Progenitor cell of endocrine pancreas (in vitro differentiated cells): ENCODE measurements at regions not wholly inside any gene's neighbourhood (a gene's known extent, or its start where the extent isn't known, plus 50 kb on each side); places are given as distances from the start of the nearest gene placed in this dataset.

ENCODE experiments used
- DNase-seq: peaks from one replicate; pipeline ENCODE4 v3.0.0; 2021; ENCODE audit warnings: low spot score; ENCODE audit not compliant: unreplicated experiment
- H3K27ac Mint-ChIP-seq: 2 replicates; pipeline ENCODE4 v1.8.0; 2021; ENCODE audit warnings: mild to moderate bottlenecking, moderate library complexity, mixed read lengths
- H3K27me3 Mint-ChIP-seq: 2 replicates; pipeline ENCODE4 v1.8.0; 2021; ENCODE audit warnings: mixed read lengths
- H3K36me3 Mint-ChIP-seq: 2 replicates; pipeline ENCODE4 v1.8.0; 2022; ENCODE audit warnings: mixed read lengths; ENCODE audit not compliant: insufficient read depth
- H3K4me1 Mint-ChIP-seq: 2 replicates; pipeline ENCODE4 v1.8.0; 2021; ENCODE audit warnings: low read depth, mixed read lengths
- H3K4me3 Mint-ChIP-seq: 2 replicates; pipeline ENCODE4 v1.8.0; 2021; ENCODE audit warnings: low read depth, mild to moderate bottlenecking, moderate library complexity, mixed read lengths
- H3K9me3 Mint-ChIP-seq: 2 replicates; pipeline ENCODE4 v1.8.0; 2021; ENCODE audit warnings: low read depth, mixed read lengths
- CTCF ChIP-seq: fragments of 200-600 bp; sonication (generic); IDR thresholded peaks from one replicate; pipeline ENCODE4 v1.5.0; 2021; ENCODE audit warnings: antibody characterized with exemption, mild to moderate bottlenecking; ENCODE audit not compliant: unreplicated experiment

- TF ChIP-seq CTCF: no peak
- Mint-ChIP-seq H3K4me1 (peaks cover 15% of the 10 kb centered on the region), H3K27ac (no peak overlapping the region), H3K36me3 (no peaks in the 10 kb centered on the region), H3K4me3 (no peak overlapping the region), H3K27me3 (no peaks in the 10 kb centered on the region), H3K9me3 (no peaks in the 10 kb centered on the region)
- DNase-seq: no peak
Observed at GRCh38 chr10:85003083-85003482, 674.7 kb downstream of the CCSER2 start.

- H3K27ac Mint-ChIP-seq: peak overlapping the region; percentile 21
- DNase-seq: no peak
- H3K9me3 Mint-ChIP-seq: no peaks in the 10 kb centered on the region
- H3K27me3 Mint-ChIP-seq: no peaks in the 10 kb centered on the region
- peaks cover 14% of the 10 kb centered on the region for H3K4me1 Mint-ChIP-seq
- H3K4me3 Mint-ChIP-seq: no peak overlapping the region
- H3K36me3 Mint-ChIP-seq: no peaks in the 10 kb centered on the region
- no peak for TF ChIP-seq CTCF
Observed at GRCh38 chr10:85008488-85009184, 680.2 kb downstream of the CCSER2 start.

- H3K4me3 Mint-ChIP-seq: no peak overlapping the region
- H3K9me3 Mint-ChIP-seq: no peaks in the 10 kb centered on the region
- H3K27ac Mint-ChIP-seq: no peak overlapping the region
- TF ChIP-seq CTCF: no peak
- peaks cover 14% of the 10 kb centered on the region for H3K4me1 Mint-ChIP-seq
- no peaks in the 10 kb centered on the region for H3K36me3 Mint-ChIP-seq
- H3K27me3 Mint-ChIP-seq: no peaks in the 10 kb centered on the region
- no peak for DNase-seq
Observed at GRCh38 chr10:85012305-85012704, 683.9 kb downstream of the CCSER2 start.

GRCh38 chr10:85026878-85027467, 698.6 kb downstream of the CCSER2 start:
- TF ChIP-seq CTCF: no peak
- Mint-ChIP-seq H3K36me3 (peaks cover 2% of the 10 kb centered on the region), H3K27ac (no peak overlapping the region), H3K27me3 (no peaks in the 10 kb centered on the region), H3K4me1 (no peaks in the 10 kb centered on the region), H3K4me3 (no peak overlapping the region), H3K9me3 (peaks cover 37% of the 10 kb centered on the region)
- DNase-seq: no peak

- no peaks in the 10 kb centered on the region for H3K36me3 Mint-ChIP-seq
- no peak overlapping the region for H3K4me3 Mint-ChIP-seq
- H3K9me3 Mint-ChIP-seq: peaks cover 22% of the 10 kb centered on the region
- no peaks in the 10 kb centered on the region for H3K4me1 Mint-ChIP-seq
- DNase-seq: no peak
- no peak for TF ChIP-seq CTCF
- H3K27me3 Mint-ChIP-seq: no peaks in the 10 kb centered on the region
- H3K27ac Mint-ChIP-seq: no peak overlapping the region
Observed at GRCh38 chr10:85032981-85033380, 704.6 kb downstream of the CCSER2 start.
